HL-60/S4 treated with phorbol 12-myristate 13-acetate at 8.2 ng/mL for 4 days and 3 days (cell line): ENCODE measurements at regions not wholly inside any gene's neighbourhood (a gene's known extent, or its start where the extent isn't known, plus 50 kb on each side); places are given as distances from the start of the nearest gene placed in this dataset.
"Not testable (repeated sequence)": the region's sequence is repeated elsewhere in the genome, so short reads cannot be mapped to it uniquely, and the experiment has no call there.

Experiments used
- in situ Hi-C: fragments of 300-500 bp; cut with MboI; formaldehyde crosslinking; loops from 2 replicates; pipeline ENCODE4 v1.15.0; 2022; ENCODE audit warnings: low sequenced_read_pairs

DNA sequence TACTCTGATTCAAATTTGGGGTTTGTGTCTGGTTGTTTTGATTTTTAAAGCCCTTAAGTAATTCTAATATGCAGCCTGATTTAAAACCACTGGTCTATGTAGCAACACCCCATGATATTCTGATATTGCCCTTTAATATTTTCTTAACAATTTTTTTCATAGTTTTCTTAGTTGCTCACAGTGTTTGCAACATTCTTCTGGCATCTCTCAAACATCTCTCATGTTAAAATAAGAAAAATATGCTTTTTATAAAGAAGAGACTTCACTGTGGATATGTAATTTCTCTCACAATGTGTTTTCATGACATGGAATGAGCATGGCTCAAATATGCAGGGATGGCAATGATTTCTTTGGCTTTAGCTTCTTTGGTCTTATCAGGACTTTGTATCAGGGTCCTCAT, 183.7 kb downstream of the TAF11L14 start:
- in situ Hi-C loops: no loop called here

DNA sequence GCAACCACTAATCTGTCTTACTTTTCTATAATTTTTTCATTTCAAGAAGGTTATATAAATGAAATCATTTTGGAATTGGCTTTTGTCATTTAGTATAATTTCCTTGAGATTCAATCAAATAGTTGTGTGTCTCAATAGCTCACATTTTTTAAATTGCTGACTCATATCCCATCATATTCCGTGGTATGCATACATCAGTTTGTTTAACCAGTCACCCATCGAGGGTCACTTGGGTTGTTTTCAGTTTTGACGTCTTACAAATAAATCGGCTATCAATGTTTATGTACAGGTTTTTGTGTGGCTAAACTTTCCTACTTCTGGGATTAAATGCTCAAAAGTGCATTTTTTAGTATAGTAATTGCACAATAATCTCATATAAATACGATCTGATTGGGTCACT, 185.5 kb downstream of the TAF11L14 start:
- in situ Hi-C loops: no loop called here

DNA sequence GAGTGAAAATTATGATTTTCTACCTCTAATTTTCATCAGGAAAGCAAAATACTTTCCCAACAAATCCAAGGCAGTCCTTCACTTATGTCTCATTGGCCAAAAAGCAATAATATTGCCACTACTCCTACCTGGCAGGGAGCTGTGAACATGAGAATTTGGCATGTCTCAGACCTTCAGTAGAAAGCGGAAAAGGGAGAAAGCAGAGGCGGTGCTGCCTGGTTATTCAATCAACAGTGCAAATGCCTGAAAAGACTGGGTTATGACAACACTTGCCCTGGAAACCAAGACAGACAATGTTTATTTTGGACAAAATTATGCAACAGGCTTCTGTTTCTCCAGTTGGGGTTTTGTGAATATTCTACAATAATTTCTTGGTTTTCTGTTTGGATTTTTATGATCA, 194.4 kb downstream of the TAF11L14 start:
- in situ Hi-C loops: no loop called here

DNA sequence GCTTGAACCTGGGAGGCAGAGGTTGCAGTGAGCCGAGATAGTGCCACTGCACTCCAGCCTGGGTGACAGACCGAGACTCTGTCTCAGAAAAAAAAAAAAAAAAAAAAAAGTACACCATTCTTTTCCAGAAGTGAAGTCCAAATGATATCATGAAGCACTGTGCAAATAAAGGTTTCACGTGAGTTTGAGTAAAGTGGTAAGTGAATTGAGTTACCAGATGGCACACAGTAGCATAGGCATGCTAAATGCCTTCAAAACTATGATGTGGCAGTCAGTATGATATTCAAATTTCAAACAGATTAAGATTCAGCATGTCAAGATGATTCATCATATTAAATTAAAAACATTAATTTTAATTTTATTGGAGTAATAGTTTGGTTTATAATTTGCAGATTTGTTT, 195.2 kb downstream of the TAF11L14 start:
- in situ Hi-C loops: no loop called here

DNA sequence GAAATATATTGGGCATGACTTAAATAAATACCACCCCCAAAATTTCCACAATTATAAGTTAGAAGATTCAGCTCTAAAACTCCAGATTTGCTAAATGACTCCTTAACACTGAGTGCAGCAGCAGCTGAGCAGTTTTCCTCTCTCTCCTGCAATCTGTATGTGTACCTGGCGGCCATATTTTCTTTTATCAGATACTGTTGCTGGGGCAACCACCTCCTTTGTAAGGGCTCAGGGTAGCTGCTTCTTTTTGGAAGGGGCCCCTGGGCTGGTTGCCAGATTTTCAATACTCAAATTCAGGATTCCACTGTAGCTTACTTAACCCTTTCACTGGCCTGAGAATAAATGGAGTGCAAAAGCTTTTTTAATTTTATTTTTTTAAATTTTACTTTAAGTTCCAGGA, 197.0 kb downstream of the TAF11L14 start:
- in situ Hi-C loops: no loop called here

DNA sequence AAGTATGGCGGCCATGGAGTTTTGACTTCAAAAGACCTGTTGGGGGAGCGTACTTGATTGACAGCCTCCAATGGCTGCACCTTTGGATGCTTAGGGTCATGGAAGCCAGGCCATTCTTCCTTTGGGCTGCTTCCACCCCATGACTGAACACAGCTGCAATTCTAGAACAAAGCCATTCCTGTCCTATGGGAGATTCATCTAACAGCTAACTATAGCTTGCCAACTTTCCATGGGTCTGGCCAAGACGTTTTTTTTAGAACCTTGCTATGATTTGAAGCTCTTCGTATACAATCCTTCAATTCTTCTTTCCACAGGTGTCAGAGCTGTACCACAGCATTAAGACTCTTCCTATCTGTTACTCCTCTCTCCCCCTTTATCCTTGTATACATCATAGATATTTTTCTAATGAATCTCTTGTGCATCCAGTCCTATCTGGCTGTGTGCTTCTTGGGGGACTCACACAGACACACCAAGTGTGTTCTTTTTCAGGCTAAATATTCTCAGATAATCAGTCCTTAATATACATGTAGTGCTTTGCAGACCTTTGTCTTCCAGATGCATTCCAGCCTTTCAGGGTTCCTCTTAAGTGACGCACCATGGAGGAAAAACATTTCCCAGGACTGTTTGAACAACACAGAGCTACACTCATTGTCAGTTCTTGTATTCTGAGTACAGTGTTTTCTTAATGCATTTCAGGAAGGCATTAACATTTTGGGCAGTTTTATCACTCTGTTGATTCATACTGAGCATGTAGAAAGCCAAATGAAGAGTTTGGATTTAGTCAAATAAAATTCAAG, 198.9 kb downstream of the TAF11L14 start:
- in situ Hi-C loops: no loop called here

DNA sequence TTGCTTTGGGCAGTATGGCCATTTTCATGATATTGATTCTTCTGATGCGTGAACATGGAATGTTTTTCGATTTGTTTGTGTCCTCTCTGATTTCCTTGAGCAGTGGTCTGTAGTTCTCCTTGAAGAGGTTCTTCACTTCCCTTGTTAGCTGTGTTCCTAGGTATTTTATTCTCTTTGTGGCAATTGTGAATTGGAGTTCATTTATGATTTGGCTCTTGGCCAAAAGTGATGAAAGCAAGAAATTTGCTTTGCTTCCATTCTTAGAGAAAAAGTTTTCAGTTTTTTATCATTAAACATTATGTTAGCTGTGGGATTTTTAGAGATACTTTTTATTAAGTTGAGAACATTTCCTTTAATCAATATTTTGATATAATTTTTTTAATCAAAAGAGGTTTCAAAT, 203.5 kb downstream of the TAF11L14 start:
- in situ Hi-C loops: no loop called here

DNA sequence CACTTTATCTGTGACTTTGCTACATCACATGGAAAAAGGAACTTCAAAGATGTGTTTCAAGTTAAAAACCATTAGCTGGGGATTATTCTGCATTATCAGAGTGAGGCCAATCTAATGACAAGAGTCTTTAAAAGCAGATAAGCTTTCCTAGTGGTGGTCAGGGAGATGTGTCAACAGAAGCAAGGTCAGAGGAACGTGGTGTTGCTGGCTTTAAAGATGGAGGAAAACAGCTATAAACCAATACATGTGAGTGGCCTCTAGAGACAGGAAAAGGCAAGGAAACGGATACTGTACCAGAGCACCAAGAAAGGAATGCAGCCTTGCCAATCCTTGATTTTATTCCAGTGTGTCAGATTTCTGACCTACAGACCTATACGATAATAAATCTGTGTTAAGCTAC, 204.2 kb downstream of the TAF11L14 start:
- in situ Hi-C loops: no loop called here

DNA sequence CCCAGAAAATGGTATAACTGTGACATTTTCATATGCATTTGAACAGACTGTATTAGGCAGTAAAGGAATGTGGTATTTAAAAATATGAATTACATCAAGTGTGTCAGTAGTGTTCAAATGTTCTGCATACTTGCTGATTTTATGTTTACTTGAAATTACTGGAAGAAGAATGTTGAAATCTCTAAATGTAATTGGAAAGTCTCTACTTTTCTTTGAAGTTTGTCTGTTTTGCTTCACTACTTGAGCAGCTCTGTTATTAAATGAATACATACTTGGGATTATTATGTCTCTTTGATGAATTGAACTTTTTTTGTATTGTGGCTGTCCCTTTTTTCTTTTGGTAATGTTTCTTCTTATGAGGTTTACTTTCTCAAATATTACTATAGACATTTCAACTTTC, 205.6 kb downstream of the TAF11L14 start:
- in situ Hi-C loops: no loop called here

DNA sequence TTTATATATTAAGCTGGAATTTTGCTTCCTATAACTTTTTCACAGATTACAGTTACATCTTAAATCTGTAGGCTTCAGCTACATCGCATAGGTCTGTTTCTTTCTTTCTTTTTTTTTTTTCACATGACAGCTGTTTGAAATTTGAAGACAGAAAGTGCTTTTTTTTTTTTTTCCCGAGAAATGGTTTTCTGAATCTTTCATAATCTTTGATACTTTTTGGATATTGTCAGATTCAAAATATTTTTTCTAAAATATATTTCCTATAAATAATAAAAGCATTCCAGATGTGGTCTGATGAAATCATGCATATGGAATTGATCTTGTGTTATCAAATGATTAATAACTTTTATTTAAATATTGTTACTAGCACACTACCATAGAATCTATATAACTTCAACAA, 212.2 kb downstream of the TAF11L14 start:
- in situ Hi-C loops: no loop called here

DNA sequence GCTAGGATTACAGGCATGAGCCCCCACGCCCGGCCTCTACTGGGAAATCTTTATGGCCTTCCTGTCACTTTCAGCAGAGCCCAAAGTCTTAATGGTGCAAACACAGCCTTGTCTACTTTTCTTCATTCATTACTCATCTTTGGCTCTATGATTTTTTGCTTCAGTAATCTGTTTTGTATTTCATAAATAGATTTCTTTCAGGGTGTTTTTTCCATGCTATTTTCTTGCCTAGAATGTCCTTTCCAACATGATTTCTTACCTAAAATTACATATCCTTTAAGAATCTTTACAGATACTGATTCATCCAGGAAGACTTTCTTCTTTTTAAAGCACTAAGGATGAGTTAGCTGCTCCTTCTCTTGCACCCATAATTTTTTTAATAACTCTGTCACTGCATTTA, 213.0 kb downstream of the TAF11L14 start:
- in situ Hi-C loops: no loop called here

DNA sequence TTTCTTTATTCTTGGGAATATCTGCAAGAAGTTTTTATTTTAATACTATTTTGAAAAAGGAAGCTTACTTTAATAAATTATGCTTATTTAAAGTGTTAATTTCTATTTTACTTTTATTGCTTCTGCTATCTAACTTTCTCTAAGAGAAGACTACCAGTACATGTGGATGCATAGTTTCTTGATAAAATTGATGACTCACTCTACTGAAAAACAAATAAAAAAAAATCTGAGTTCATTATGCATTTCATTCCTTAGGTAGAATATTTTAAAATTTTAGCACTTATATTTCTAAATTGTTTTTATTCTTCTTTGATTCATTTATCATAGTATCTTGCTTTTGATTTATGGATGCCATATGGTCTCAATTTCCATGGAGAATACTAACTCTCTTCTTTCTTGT, 217.9 kb downstream of the TAF11L14 start:
- in situ Hi-C loops: no loop called here

DNA sequence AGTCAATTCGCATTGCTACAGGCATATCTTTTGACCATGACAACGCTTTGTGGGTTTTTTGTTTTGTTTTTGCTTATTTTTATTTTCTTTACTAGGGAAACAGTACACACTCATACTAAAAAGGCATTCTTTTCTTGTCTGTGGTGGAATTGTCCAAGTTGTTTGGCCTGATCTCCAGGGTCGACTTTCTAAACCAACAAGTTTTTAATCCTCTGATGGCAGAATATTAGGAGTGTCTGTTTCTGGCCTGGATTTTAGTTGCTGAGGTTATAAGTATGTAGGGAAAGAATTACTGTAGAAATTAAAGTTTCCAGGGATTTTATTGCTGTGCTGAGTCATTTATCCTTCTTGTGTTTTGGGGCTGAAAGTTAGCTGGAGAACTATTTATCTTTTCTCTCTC, 218.5 kb downstream of the TAF11L14 start:
- in situ Hi-C loops: no loop called here

DNA sequence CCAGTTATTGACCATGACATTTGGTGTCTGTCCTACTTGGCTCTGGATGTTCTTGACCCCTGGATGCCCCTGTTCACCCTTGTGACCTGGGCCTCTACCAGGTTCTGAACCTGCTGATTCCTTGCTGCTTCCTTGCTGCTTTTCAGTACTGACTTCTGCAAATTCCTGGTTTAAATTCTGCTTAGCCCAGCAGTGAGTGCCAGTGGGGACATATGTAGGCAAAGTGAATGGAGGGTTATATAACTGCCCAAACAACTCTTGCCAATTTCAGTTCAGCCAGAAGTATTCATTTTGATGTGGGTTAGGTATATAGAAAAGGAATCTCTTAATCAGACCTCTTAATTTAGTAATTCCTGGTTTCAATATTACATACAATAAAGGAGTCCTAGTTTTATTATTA, 220.6 kb downstream of the TAF11L14 start:
- in situ Hi-C loops: no loop called here

DNA sequence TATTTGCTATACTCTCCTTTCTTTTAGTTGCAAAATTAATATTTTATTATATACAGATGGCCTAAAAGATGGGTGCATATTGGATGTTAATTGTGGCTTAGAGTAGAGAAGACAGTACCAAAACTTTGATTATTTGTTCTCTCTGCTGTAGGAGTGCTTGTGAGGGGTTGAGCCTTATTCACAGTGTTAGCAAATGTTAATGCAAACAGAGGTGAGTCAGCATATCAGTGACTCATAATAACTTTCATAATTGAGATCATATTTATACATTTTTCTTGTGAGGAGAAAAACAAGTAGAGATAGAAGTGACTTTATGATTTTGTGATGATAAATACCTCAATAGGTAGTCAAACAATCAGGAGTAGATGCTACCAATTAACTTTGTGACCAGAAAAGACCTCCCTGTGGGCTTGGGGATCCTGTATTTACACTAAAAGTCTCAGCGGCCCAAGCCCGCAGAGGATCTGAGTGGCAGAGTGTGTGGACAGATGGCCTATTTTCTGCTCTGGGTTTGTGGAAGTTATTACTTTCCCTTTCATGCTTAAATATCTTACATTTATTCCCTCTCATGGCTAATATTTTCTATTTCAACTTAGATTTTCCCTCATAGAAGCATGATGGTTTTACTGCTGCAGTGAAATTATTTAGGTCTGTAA, 226.5 kb downstream of the TAF11L14 start:
- in situ Hi-C loops: no loop called here

DNA sequence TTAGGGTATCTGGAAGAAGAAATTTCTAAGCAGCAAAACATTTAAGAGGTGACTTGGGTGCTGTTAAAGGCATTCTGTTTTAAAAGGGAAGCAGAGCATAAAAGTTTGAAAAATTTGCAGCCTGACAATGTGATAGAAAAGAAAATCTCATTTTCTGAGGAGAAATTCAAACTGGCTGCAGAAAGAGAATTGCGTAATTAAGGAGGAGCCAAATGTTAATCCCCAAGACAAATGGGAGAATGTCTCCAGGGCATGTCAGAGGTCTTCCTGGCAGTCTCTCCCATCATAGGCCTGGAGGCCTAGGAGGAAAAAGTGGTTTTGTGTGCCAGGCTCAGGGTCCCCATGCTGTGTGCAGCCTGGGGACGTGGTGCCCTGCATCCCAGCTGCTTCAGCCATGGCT, 230.6 kb downstream of the TAF11L14 start:
- in situ Hi-C loops: not testable (repeated sequence)

DNA sequence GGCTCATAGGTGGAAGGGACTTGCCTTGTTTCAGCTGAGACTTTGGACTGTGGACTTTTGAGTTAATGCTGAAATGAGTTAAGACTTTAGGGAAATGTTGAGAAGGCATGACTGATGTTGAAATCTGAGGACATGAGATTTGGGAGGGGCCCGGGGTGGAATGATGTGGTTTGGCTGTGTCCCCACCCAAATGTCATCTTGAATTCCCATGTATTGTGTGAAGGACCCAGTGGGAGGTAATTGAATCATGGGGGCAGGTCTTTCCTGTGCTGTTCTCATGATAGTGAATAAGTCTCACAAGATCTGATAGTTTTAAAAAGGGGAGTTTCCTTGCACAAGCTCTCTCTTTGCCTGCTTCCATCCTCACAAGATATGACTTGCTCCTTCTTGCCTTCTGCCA, 231.7 kb downstream of the TAF11L14 start:
- in situ Hi-C loops: not testable (repeated sequence)

DNA sequence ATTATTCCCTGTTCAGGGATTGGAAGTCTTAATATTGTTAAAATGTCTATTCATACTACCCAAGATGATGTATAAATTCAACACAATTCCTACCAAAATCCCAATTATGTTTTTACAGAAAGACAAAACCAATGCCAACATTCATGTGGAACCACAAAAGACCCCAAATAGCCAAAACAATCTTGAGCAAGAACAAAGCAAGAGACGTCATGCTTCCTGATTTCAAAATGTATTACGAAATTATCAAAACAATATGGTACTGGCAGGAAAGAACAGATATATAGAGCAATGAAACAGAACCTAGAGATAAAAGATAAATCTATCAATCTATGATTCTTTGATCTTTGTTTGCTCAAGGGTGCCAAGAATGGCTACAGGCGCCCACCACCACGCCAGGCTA, 237.9 kb downstream of the TAF11L14 start:
- in situ Hi-C loops: no loop called here

DNA sequence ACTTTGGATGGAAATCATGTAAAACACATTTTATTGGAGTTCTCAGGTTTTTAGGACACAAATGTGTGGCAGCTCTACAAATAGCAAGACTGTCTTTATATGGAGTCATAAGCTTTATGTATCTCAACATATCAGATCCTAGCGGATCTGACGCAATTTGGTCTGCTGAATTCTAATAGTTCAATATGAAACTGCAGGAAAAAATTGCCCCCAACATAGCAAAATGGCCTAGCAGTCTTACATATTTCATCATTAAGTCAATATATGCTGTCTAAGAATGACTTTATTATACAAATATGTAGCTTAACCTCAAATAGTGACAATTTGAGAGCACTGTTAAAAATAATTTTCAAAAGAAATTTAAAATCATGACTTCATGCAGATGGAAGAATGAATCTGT, 244.3 kb downstream of the TAF11L14 start:
- in situ Hi-C loops: no loop called here

DNA sequence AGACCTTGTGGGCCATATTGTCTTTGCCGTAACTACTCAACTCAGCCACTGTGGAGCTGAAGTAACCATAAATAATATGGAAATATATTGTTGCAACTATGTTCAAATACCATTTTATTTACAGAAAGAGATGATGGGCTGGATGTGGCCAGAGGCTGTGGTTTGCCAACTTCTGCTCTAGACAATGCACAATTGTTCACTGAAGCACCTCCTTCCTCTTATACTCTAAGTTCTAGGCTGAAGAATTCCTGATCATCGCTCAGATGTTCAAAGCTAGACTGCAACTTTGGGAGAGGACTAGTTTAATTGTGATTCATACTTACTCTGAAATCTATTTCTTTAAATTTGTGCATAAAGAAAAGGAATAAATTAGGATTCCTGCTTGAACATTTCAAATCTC, 245.0 kb downstream of the TAF11L14 start:
- in situ Hi-C loops: no loop called here

DNA sequence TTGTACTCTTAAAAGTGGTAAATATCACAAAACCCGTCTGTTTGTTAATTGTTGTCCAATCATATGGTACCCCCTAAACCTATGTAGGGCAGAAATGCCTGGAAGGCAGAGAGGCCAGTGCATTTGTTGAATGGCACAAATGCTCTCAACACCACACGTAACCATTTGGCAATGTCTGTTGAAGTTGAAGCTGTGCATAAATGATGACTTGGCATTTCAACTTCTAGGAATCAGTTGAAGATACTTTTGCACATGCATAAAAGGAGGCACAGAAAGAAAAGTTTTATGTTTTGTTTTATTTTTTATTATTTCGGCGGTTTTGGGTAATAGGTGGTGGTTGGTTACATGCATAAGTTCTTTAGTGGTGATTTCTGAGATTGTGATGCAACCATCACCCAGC, 246.6 kb downstream of the TAF11L14 start:
- in situ Hi-C loops: no loop called here

DNA sequence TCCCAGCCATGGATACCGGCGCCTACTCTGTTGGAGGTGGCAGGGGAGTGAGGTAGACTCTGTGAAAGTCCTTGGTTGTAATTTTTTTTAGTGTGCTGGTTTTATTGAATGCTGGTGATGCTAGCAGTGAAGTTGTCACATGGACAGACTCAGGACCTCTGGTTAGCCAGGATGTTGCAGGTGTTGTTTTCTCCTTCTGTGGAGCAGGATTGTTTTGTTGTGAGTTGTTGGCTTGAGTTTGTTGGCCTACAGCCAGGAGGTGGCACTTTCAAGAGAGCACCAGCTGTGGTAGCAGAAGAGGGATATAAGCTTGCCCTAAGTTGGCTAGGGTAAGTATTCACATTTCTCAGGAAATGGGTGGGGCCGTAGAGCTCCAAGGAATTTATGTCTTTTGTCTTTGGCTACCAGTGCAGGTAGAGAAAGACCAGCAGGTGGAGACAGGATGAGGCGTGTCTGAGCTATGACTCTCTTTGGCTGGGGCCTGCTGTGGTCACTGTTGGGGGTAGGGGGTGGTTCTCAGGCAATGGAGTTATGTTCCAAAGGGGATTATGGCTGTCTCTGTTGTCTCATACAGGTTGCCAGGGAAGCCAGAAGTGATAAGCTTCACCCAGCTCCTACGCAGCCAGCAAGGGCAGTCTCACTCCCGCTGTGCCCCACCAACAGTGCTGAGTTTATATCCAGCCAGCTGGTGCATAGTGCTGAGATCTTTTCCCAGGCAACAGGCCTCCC, 248.7 kb downstream of the TAF11L14 start:
- in situ Hi-C loops: no loop called here
